Neural progenitor cell (in vitro differentiated cells): ENCODE measurements at regions not wholly inside any gene's neighbourhood (a gene's known extent, or its start where the extent isn't known, plus 50 kb on each side); places are given as distances from the start of the nearest gene placed in this dataset.

Experiments
- DNase-seq: peaks from one replicate; pipeline ENCODE4 v3.0.0-alpha.2; 2016; ENCODE audit warnings: low spot score
- H2AFZ ChIP-seq: fragments of 200-600 bp; sonication (generic); replicated peaks from 2 replicates; pipeline ENCODE4 v1.6.1; 2016; ENCODE audit warnings: antibody characterized with exemption
- H3F3A ChIP-seq: fragments of 200-600 bp; sonication (generic); 2 replicates; pipeline ENCODE4 v1.6.1; 2016; ENCODE audit warnings: antibody characterized with exemption, low read depth
- H3K27ac ChIP-seq: fragments of 200-600 bp; sonication (generic); 2 replicates; pipeline ENCODE4 v1.5.1; 2016; ENCODE audit warnings: mild to moderate bottlenecking
- H3K27me3 ChIP-seq: fragments of 200-600 bp; sonication (generic); 2 replicates; pipeline ENCODE4 v1.6.1; 2016; ENCODE audit warnings: mild to moderate bottlenecking, moderate library complexity
- H3K36me3 ChIP-seq: fragments of 200-600 bp; sonication (generic); 2 replicates; pipeline ENCODE4 v1.5.1; 2016
- H3K4me1 ChIP-seq: fragments of 200-600 bp; sonication (generic); 2 replicates; pipeline ENCODE4 v1.6.1; 2016; ENCODE audit warnings: mixed run types
- H3K4me2 ChIP-seq: fragments of 200-600 bp; sonication (generic); 2 replicates; pipeline ENCODE4 v1.6.1; 2016
- H3K4me3 ChIP-seq: fragments of 200-600 bp; sonication (generic); 2 replicates; pipeline ENCODE4 v1.5.1; 2016
- H3K79me2 ChIP-seq: fragments of 200-600 bp; sonication (generic); 2 replicates; pipeline ENCODE4 v1.6.1; 2016; ENCODE audit warnings: low read depth
- H3K9ac ChIP-seq: fragments of 200-600 bp; sonication (generic); 2 replicates; pipeline ENCODE4 v1.6.1; 2016
- H3K9me3 ChIP-seq: fragments of 200-600 bp; sonication (generic); 2 replicates; pipeline ENCODE4 v1.5.1; 2016; ENCODE audit warnings: low read depth
- H4K20me1 ChIP-seq: fragments of 200-600 bp; sonication (generic); 2 replicates; pipeline ENCODE4 v1.6.1; 2016; ENCODE audit warnings: low read depth
- H3K27ac Mint-ChIP-seq: 3 replicates; pipeline ENCODE4 v1.8.0; 2021; ENCODE audit warnings: mixed read lengths
- H3K27me3 Mint-ChIP-seq: 2 replicates; pipeline ENCODE4 v1.8.0; 2022; ENCODE audit warnings: low read depth, mild to moderate bottlenecking, inconsistent platforms, moderate library complexity, mixed read lengths; ENCODE audit not compliant: insufficient read depth
- H3K36me3 Mint-ChIP-seq: 3 replicates; pipeline ENCODE4 v1.8.0; 2021; ENCODE audit warnings: mixed read lengths
- H3K4me1 Mint-ChIP-seq: 3 replicates; pipeline ENCODE4 v1.8.0; 2021; ENCODE audit warnings: mixed read lengths
- H3K4me3 Mint-ChIP-seq: 3 replicates; pipeline ENCODE4 v1.8.0; 2021; ENCODE audit warnings: mild to moderate bottlenecking, moderate library complexity, mixed read lengths
- H3K9me3 Mint-ChIP-seq: 3 replicates; pipeline ENCODE4 v1.8.0; 2020; ENCODE audit warnings: mixed read lengths
- EZH2 ChIP-seq: fragments of 200-600 bp; sonication (generic); IDR thresholded peaks from 2 replicates; pipeline ENCODE4 v1.6.1; 2017; ENCODE audit warnings: antibody characterized with exemption, mild to moderate bottlenecking, moderate library complexity
- EZH2phosphoT487 ChIP-seq: fragments of 200-600 bp; sonication (generic); IDR thresholded peaks from 2 replicates; pipeline ENCODE4 v1.6.1; 2017; ENCODE audit warnings: antibody characterized with exemption
- TF ChIP-seq, protein P1 (sequence below): fragments of 200-600 bp; sonication (generic); IDR thresholded peaks from 2 replicates; pipeline ENCODE4 v1.5.1; 2017; ENCODE audit warnings: antibody characterized with exemption, mild to moderate bottlenecking

DNA sequence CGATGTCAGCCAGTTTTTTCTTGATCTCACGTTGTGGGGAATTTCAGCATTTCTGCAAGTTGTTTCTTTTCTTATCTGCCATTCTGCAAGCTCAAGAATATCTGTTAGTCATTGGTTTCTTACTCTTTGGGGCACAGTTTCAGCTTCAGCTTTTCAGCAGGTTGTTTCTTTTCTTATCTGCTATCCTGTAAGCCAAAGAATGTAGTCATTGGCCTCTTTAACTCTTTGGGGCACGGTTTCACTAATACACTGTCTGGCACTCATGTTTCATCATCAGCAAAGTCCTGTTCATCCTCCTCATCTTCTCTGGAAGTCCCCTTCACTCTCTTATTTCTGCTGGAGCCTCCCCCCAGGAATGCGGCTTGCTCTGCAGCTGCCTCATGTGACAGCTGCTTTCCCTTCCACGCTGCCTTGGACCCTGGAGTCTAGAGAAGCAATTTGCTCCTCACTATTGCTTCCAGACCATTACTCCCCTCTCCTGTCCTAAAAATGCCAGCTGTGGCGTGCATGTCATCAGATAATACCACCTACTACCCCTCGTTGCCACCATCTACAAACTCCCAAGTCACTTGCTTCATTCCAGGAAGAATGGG is 67.0 kb upstream of the CACNA1E start:
- no peaks in the 10 kb centered on the region for H3K9me3 ChIP-seq
- Mint-ChIP-seq H3K36me3 (no peaks in the 10 kb centered on the region), H3K27ac (no peak overlapping the region), H3K9me3 (peaks cover 2% of the 10 kb centered on the region), H3K27me3 (peaks cover 2% of the 10 kb centered on the region), H3K4me3 (no peak overlapping the region), H3K4me1 (no peaks in the 10 kb centered on the region)
- H3K9ac ChIP-seq = no peak overlapping the region
- TF ChIP-seq EZH2 = no peak
- no peak for TF ChIP-seq EZH2phosphoT487
- TF ChIP-seq, protein P1, sequence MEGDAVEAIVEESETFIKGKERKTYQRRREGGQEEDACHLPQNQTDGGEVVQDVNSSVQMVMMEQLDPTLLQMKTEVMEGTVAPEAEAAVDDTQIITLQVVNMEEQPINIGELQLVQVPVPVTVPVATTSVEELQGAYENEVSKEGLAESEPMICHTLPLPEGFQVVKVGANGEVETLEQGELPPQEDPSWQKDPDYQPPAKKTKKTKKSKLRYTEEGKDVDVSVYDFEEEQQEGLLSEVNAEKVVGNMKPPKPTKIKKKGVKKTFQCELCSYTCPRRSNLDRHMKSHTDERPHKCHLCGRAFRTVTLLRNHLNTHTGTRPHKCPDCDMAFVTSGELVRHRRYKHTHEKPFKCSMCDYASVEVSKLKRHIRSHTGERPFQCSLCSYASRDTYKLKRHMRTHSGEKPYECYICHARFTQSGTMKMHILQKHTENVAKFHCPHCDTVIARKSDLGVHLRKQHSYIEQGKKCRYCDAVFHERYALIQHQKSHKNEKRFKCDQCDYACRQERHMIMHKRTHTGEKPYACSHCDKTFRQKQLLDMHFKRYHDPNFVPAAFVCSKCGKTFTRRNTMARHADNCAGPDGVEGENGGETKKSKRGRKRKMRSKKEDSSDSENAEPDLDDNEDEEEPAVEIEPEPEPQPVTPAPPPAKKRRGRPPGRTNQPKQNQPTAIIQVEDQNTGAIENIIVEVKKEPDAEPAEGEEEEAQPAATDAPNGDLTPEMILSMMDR = no peak
- H3K27me3 ChIP-seq = no peaks in the 10 kb centered on the region
- H3K27ac ChIP-seq = no peak overlapping the region
- no peaks in the 10 kb centered on the region for H3K36me3 ChIP-seq
- H3K4me2 ChIP-seq = no peak overlapping the region
- DNase-seq = no peak
- H3K79me2 ChIP-seq = no peaks in the 10 kb centered on the region
- no peaks in the 10 kb centered on the region for H3K4me1 ChIP-seq
- H4K20me1 ChIP-seq = no peaks in the 10 kb centered on the region
- no peak overlapping the region for H2AFZ ChIP-seq
- H3K4me3 ChIP-seq = no peak overlapping the region
- no peaks in the 10 kb centered on the region for H3F3A ChIP-seq

GRCh38 chr1:181417915-181418314 is 65.4 kb upstream of the CACNA1E start:
- H3K4me3 ChIP-seq = no peak overlapping the region
- Mint-ChIP-seq H3K4me1 (no peaks in the 10 kb centered on the region), H3K9me3 (no peaks in the 10 kb centered on the region), H3K4me3 (no peak overlapping the region), H3K36me3 (no peaks in the 10 kb centered on the region), H3K27me3 (no peaks in the 10 kb centered on the region), H3K27ac (no peak overlapping the region)
- H3K27ac ChIP-seq = no peak overlapping the region
- H4K20me1 ChIP-seq = no peaks in the 10 kb centered on the region
- H3K27me3 ChIP-seq = no peaks in the 10 kb centered on the region
- no peaks in the 10 kb centered on the region for H3K9me3 ChIP-seq
- no peak for TF ChIP-seq EZH2
- TF ChIP-seq, protein P1 = no peak
- TF ChIP-seq EZH2phosphoT487 = no peak
- no peaks in the 10 kb centered on the region for H3K36me3 ChIP-seq
- H3F3A ChIP-seq = no peaks in the 10 kb centered on the region
- no peaks in the 10 kb centered on the region for H3K79me2 ChIP-seq
- no peak overlapping the region for H2AFZ ChIP-seq
- no peaks in the 10 kb centered on the region for H3K4me1 ChIP-seq
- H3K9ac ChIP-seq = no peak overlapping the region
- H3K4me2 ChIP-seq = no peak overlapping the region
- DNase-seq = no peak

- H3K36me3 ChIP-seq = no peaks in the 10 kb centered on the region
- Mint-ChIP-seq H3K4me3 (no peak overlapping the region), H3K4me1 (peaks cover 6% of the 10 kb centered on the region), H3K36me3 (no peaks in the 10 kb centered on the region), H3K9me3 (no peaks in the 10 kb centered on the region), H3K27me3 (peaks cover 5% of the 10 kb centered on the region), H3K27ac (no peak overlapping the region)
- no peak overlapping the region for H3K4me2 ChIP-seq
- no peaks in the 10 kb centered on the region for H3K4me1 ChIP-seq
- DNase-seq = peak; percentile 73
- H2AFZ ChIP-seq = no peak overlapping the region
- no peak overlapping the region for H3K27ac ChIP-seq
- peaks cover 12% of the 10 kb centered on the region for H3K27me3 ChIP-seq
- TF ChIP-seq, protein P1 = peak; percentile 63
- no peak for TF ChIP-seq EZH2
- H3K9me3 ChIP-seq = no peaks in the 10 kb centered on the region
- H3K9ac ChIP-seq = no peak overlapping the region
- H3F3A ChIP-seq = no peaks in the 10 kb centered on the region
- H3K4me3 ChIP-seq = no peak overlapping the region
- H4K20me1 ChIP-seq = no peaks in the 10 kb centered on the region
- no peaks in the 10 kb centered on the region for H3K79me2 ChIP-seq
These were observed 59.9 kb upstream of the CACNA1E start for GRCh38 chr1:181423301-181423918.
